NOMO-1 treated with DMSO at 0.1 percent for 48 hours (cell line): ENCODE measurements at regions not wholly inside any gene's neighbourhood (a gene's known extent, or its start where the extent isn't known, plus 50 kb on each side); places are given as distances from the start of the nearest gene placed in this dataset.
"Not testable (repeated sequence)": the region's sequence is repeated elsewhere in the genome, so short reads cannot be mapped to it uniquely, and the experiment has no call there.

Experiments used
- DNase-seq: peaks from one replicate; lab custom pipeline; 2025; ENCODE audit not compliant: unreplicated experiment; lab: John Stamatoyannopoulos, UW

- no peak for DNase-seq
These were observed 313.5 kb downstream of the BRD1 start for GRCh38 chr22:49514211-49514610.

GRCh38 chr22:49513358-49513851 is 314.3 kb downstream of the BRD1 start:
- no peak for DNase-seq

GRCh38 chr22:49512487-49513165 is 315.0 kb downstream of the BRD1 start:
- DNase-seq = no peak

GRCh38 chr22:49511393-49512189 is 316.1 kb downstream of the BRD1 start:
- DNase-seq = not testable (repeated sequence)

GRCh38 chr22:49510718-49511117 is 317.0 kb downstream of the BRD1 start:
- DNase-seq = no peak

GRCh38 chr22:49509016-49509415 is 318.7 kb downstream of the BRD1 start:
- no peak for DNase-seq

GRCh38 chr22:49508561-49508960 is 319.1 kb downstream of the BRD1 start:
- DNase-seq = peak; percentile 96

GRCh38 chr22:49507607-49508292 is 319.9 kb downstream of the BRD1 start:
- no peak for DNase-seq

GRCh38 chr22:49506010-49506400 is 321.7 kb downstream of the BRD1 start:
- no peak for DNase-seq

- DNase-seq = no peak
These were observed 322.2 kb downstream of the BRD1 start for GRCh38 chr22:49505337-49506009.

GRCh38 chr22:49503896-49504521 is 323.7 kb downstream of the BRD1 start:
- no peak for DNase-seq

GRCh38 chr22:49503321-49503720 is 324.4 kb downstream of the BRD1 start:
- DNase-seq = peak; percentile 83

GRCh38 chr22:49502126-49502826 is 325.4 kb downstream of the BRD1 start:
- DNase-seq = peak; percentile 94

- DNase-seq = no peak
These were observed 326.7 kb downstream of the BRD1 start for GRCh38 chr22:49500942-49501395.

GRCh38 chr22:49500076-49500460 is 327.6 kb downstream of the BRD1 start:
- DNase-seq = no peak

- no peak for DNase-seq
These were observed 328.1 kb downstream of the BRD1 start for GRCh38 chr22:49499433-49500075.

- DNase-seq = peak; percentile 47
These were observed 330.4 kb downstream of the BRD1 start for GRCh38 chr22:49497266-49497665.

GRCh38 chr22:49494555-49494954 is 333.1 kb downstream of the BRD1 start:
- no peak for DNase-seq

GRCh38 chr22:49492741-49493251 is 334.9 kb downstream of the BRD1 start:
- DNase-seq = no peak
